Uterus (tissue), 2 donors: ENCODE measurements at regions not wholly inside any gene's neighbourhood (a gene's known extent, or its start where the extent isn't known, plus 50 kb on each side); places are given as distances from the start of the nearest gene placed in this dataset.

Source experiments
- POLR2A ChIP-seq, 2 donors: fragments of 450-650 bp; IDR thresholded peaks; one replicate each; pipeline ENCODE4 v1.6.1; 2016; ENCODE audit warnings: antibody characterized with exemption in 2 of 2, mild to moderate bottlenecking in 1 of 2, moderate library complexity in 1 of 2
- TF ChIP-seq, protein P1 (sequence below), 4 experiments: fragments of 200-600 bp in 2 of 4; fragments of 450-650 bp in 2 of 4; sonication (generic) in 2 of 4; IDR thresholded peaks; one replicate each; pipeline ENCODE4 v1.5.1; 2016 to 2019; ENCODE audit warnings: antibody characterized with exemption in 4 of 4, mild to moderate bottlenecking in 2 of 4, moderate library complexity in 1 of 4

DNA sequence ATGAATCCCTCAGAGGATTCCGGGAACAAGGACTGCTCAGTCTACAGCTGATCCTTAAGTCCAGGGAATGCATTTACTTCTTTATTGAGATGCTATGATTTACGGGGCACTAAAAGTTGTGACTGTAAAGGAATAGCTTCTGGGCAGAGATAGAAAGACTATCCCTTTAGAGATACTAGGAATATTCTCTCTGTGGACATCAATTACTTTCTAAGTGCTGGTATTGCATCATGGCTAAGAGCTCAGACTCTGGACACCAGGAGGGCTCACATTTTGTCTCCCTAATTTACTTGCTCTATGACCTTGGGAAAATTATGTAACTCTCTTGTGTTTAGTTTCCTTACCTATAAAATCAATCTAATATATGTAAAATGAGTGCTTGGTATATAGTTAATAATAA, 131.4 kb downstream of the AKAIN1 start:
- TF ChIP-seq, protein P1, sequence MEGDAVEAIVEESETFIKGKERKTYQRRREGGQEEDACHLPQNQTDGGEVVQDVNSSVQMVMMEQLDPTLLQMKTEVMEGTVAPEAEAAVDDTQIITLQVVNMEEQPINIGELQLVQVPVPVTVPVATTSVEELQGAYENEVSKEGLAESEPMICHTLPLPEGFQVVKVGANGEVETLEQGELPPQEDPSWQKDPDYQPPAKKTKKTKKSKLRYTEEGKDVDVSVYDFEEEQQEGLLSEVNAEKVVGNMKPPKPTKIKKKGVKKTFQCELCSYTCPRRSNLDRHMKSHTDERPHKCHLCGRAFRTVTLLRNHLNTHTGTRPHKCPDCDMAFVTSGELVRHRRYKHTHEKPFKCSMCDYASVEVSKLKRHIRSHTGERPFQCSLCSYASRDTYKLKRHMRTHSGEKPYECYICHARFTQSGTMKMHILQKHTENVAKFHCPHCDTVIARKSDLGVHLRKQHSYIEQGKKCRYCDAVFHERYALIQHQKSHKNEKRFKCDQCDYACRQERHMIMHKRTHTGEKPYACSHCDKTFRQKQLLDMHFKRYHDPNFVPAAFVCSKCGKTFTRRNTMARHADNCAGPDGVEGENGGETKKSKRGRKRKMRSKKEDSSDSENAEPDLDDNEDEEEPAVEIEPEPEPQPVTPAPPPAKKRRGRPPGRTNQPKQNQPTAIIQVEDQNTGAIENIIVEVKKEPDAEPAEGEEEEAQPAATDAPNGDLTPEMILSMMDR (IDR thresholded peaks at IDR 0.05) = no peak
- TF ChIP-seq POLR2A (IDR thresholded peaks at IDR 0.05) = no peak
